IMR-90 (cell line): ENCODE measurements at regions not wholly inside any gene's neighbourhood (a gene's known extent, or its start where the extent isn't known, plus 50 kb on each side); places are given as distances from the start of the nearest gene placed in this dataset.

Source experiments
- ATAC-seq: fragments of 200-7000 bp; cut with Tn5 transposase; 2 replicates; pipeline ENCODE4 v1.9.1; 2020; ENCODE audit warnings: low read depth, mild to moderate bottlenecking, moderate library complexity
- BruUV-seq: library from RNA; stranded (reverse); fragments of 400-500 nt; replicated peaks from 2 replicates; lab custom pipeline; 2021; lab: Mats Ljungman, UMichigan
- CTCF ChIA-PET: fragments of 300-600 bp; formaldehyde crosslinking; extraction: SDS; loops from one replicate; lab custom pipeline; 2021; ENCODE audit warnings: antibody characterized with exemption; lab: Yijun Ruan, JAX
- POLR2A ChIA-PET: fragments of 300-600 bp; sonication (Branson Sonifier 250); formaldehyde crosslinking; loops from one replicate; lab custom pipeline; 2022; ENCODE audit warnings: antibody characterized with exemption; ENCODE audit not compliant: unreplicated experiment; lab: Charles Lee
- DNase-seq: peaks from one replicate; pipeline ENCODE4 v3.0.0; 2013
- H2AFZ ChIP-seq: replicated peaks from 2 replicates; pipeline ENCODE3; 2013; ENCODE audit warnings: low read length, mild to moderate bottlenecking; ENCODE audit not compliant: poor library complexity
- H2AK5ac ChIP-seq: 2 replicates; pipeline ENCODE4 v1.6.1; 2013; ENCODE audit warnings: low read depth, low read length, inconsistent platforms
- H2AK9ac ChIP-seq: replicated peaks from 2 replicates; pipeline ENCODE3; 2013; ENCODE audit warnings: mild to moderate bottlenecking, low read depth, low read length, moderate library complexity; ENCODE audit not compliant: poor library complexity
- H2BK120ac ChIP-seq: 2 replicates; pipeline ENCODE4 v1.6.1; 2013; ENCODE audit warnings: low read depth, low read length, inconsistent platforms
- H2BK15ac ChIP-seq: 3 replicates; pipeline ENCODE4 v1.6.1; 2013; ENCODE audit warnings: low read depth, low read length, inconsistent platforms
- H2BK20ac ChIP-seq: 2 replicates; pipeline ENCODE4 v1.6.1; 2013; ENCODE audit warnings: low read depth, mild to moderate bottlenecking, inconsistent platforms, low read length, moderate library complexity
- H2BK5ac ChIP-seq: 2 replicates; pipeline ENCODE4 v1.6.1; 2013; ENCODE audit warnings: mild to moderate bottlenecking, low read depth, low read length, inconsistent platforms; ENCODE audit not compliant: poor library complexity, severe bottlenecking
- H3K14ac ChIP-seq: replicated peaks from 2 replicates; pipeline ENCODE4 v1.6.1; 2013; ENCODE audit warnings: low read depth, low read length, inconsistent platforms
- H3K18ac ChIP-seq: 2 replicates; pipeline ENCODE4 v1.6.1; 2013; ENCODE audit warnings: low read depth, low read length, control low read depth
- H3K23ac ChIP-seq: 2 replicates; pipeline ENCODE4 v1.6.1; 2013; ENCODE audit warnings: low read depth, low read length, inconsistent platforms
- H3K27ac ChIP-seq: 2 replicates; pipeline ENCODE4 v1.5.1; 2013; ENCODE audit warnings: mild to moderate bottlenecking, control low read depth, low read length; ENCODE audit not compliant: insufficient read depth
- H3K27me3 ChIP-seq: 2 replicates; pipeline ENCODE4 v1.6.1; 2013; ENCODE audit warnings: low read length; ENCODE audit not compliant: control insufficient read depth, insufficient read depth
- H3K36me3 ChIP-seq: 2 replicates; pipeline ENCODE4 v1.6.1; 2013; ENCODE audit warnings: low read length, mixed read lengths; ENCODE audit not compliant: control insufficient read depth, insufficient read depth
- H3K4ac ChIP-seq: 2 replicates; pipeline ENCODE4 v1.6.1; 2013; ENCODE audit warnings: low read depth, low read length, inconsistent platforms
- H3K4me1 ChIP-seq: 2 replicates; pipeline ENCODE4 v1.6.1; 2013; ENCODE audit warnings: low read length, mixed read lengths; ENCODE audit not compliant: control insufficient read depth, insufficient read depth
- H3K4me2 ChIP-seq: 2 replicates; pipeline ENCODE4 v1.6.1; 2013; ENCODE audit warnings: low read depth, mild to moderate bottlenecking, control low read depth, low read length, moderate library complexity
- H3K4me3 ChIP-seq: 2 replicates; pipeline ENCODE4 v1.5.1; 2013; ENCODE audit warnings: low read depth, mild to moderate bottlenecking, control low read depth, low read length, moderate library complexity; ENCODE audit not compliant: insufficient read depth
- H3K56ac ChIP-seq: 2 replicates; pipeline ENCODE4 v1.6.1; 2013; ENCODE audit warnings: low read length, inconsistent platforms; ENCODE audit not compliant: insufficient read depth; ENCODE audit errors: extremely low read depth
- H3K79me1 ChIP-seq, 2 experiments: 2 replicates each; pipeline ENCODE4 v1.6.1; 2013; ENCODE audit warnings: low read length in 2 of 2, inconsistent platforms in 1 of 2, low read depth in 1 of 2
- H3K9ac ChIP-seq: 2 replicates; pipeline ENCODE4 v1.6.1; 2013; ENCODE audit warnings: low read depth, low read length, control low read depth
- H3K9me1 ChIP-seq: 2 replicates; pipeline ENCODE4 v1.6.1; 2013; ENCODE audit warnings: low read length, inconsistent platforms; ENCODE audit not compliant: insufficient read depth
- H3K9me3 ChIP-seq: 2 replicates; pipeline ENCODE4 v1.6.1; 2013; ENCODE audit warnings: low read length; ENCODE audit not compliant: control insufficient read depth, insufficient read depth
- H4K20me1 ChIP-seq: 2 replicates; pipeline ENCODE4 v1.6.1; 2013; ENCODE audit warnings: low read length, inconsistent platforms; ENCODE audit not compliant: insufficient read depth
- H4K5ac ChIP-seq: 2 replicates; pipeline ENCODE4 v1.6.1; 2013; ENCODE audit warnings: mild to moderate bottlenecking, low read depth, low read length, control low read depth
- H4K8ac ChIP-seq, 2 experiments: 2 replicates each; pipeline ENCODE4 v1.6.1; 2013; ENCODE audit warnings: low read depth in 2 of 2, low read length in 2 of 2, control low read depth in 1 of 2, inconsistent platforms in 1 of 2
- H4K91ac ChIP-seq: 2 replicates; pipeline ENCODE4 v1.6.1; 2013; ENCODE audit warnings: low read depth, low read length, inconsistent platforms; ENCODE audit not compliant: insufficient read depth
- BHLHE40 ChIP-seq: fragments of 150-350 bp; IDR thresholded peaks from 2 replicates; pipeline ENCODE4 v1.6.1; 2016; ENCODE audit warnings: mild to moderate bottlenecking, low read depth, low read length
- CEBPB ChIP-seq: IDR thresholded peaks from 2 replicates; pipeline ENCODE4 v1.6.1; 2012; ENCODE audit warnings: low read depth, low read length, improper control_type of control experiment
- CHD1 ChIP-seq: IDR thresholded peaks from 2 replicates; pipeline ENCODE4 v1.6.1; 2012; ENCODE audit warnings: low read depth, low read length, improper control_type of control experiment
- FOS ChIP-seq: fragments of 150-350 bp; IDR thresholded peaks from 2 replicates; pipeline ENCODE4 v1.6.1; 2016; ENCODE audit warnings: low read depth, low read length
- MAFK ChIP-seq: IDR thresholded peaks from 2 replicates; pipeline ENCODE4 v1.6.1; 2012; ENCODE audit warnings: low read depth, low read length, improper control_type of control experiment
- MAZ ChIP-seq: IDR thresholded peaks from 2 replicates; pipeline ENCODE4 v1.6.1; 2012; ENCODE audit warnings: low read depth, mild to moderate bottlenecking, low read length, improper control_type of control experiment, moderate library complexity, borderline replicate concordance
- MXI1 ChIP-seq: IDR thresholded peaks from 2 replicates; pipeline ENCODE4 v1.6.1; 2012; ENCODE audit warnings: low read depth, mild to moderate bottlenecking, low read length, moderate library complexity, borderline replicate concordance
- NFE2L2 ChIP-seq: fragments of 150-350 bp; IDR thresholded peaks from 2 replicates; pipeline ENCODE4 v1.6.1; 2016; ENCODE audit warnings: low read depth, mild to moderate bottlenecking, low read length
- POLR2A ChIP-seq: IDR thresholded peaks from 2 replicates; pipeline ENCODE4 v1.6.1; 2012; ENCODE audit warnings: mild to moderate bottlenecking, low read depth, low read length
- RAD21 ChIP-seq: IDR thresholded peaks from 2 replicates; pipeline ENCODE4 v1.6.1; 2012; ENCODE audit warnings: low read length, improper control_type of control experiment
- RCOR1 ChIP-seq: IDR thresholded peaks from 2 replicates; pipeline ENCODE4 v1.6.1; 2012; ENCODE audit warnings: mild to moderate bottlenecking, low read length, improper control_type of control experiment; ENCODE audit not compliant: insufficient replicate concordance
- RFX5 ChIP-seq: IDR thresholded peaks from 2 replicates; pipeline ENCODE4 v1.8.0; 2012; ENCODE audit warnings: low read depth, mild to moderate bottlenecking, low read length, moderate library complexity
- SMC3 ChIP-seq: fragments of 150-350 bp; IDR thresholded peaks from 2 replicates; pipeline ENCODE4 v1.6.1; 2016; ENCODE audit warnings: low read depth, mild to moderate bottlenecking, antibody characterized with exemption, low read length, moderate library complexity
- WGBS, 2 experiments: methylation state at CpG; one replicate each; pipeline versions ENCODE4 v1.1.5 to v1.1.7; 2013; ENCODE audit warnings: missing lambda C conversion rate in 2 of 2; ENCODE audit not compliant: insufficient read length in 1 of 2; ENCODE audit errors: extremely low coverage in 2 of 2; 5-methylcytosine and 5-hydroxymethylcytosine counted together
- dilution Hi-C: fragments of 300-500 bp; cut with HindIII; formaldehyde crosslinking; loops from one replicate; pipeline ENCODE4 v1.14.3; 2018; ENCODE audit warnings: low sequenced_read_pairs; ENCODE audit not compliant: unreplicated experiment
- in situ Hi-C: fragments of 300-500 bp; cut with MboI; formaldehyde crosslinking; loops from 3 replicates; pipeline ENCODE4 v1.14.3; 2019; ENCODE audit warnings: low sequenced_read_pairs, inconsistent platforms, mixed read lengths
- intact Hi-C: fragments of 100-400 bp; cut with micrococcal nuclease; formaldehyde crosslinking; loops from 2 replicates; pipeline ENCODE4 v1.10.0; 2022
- TF ChIP-seq, protein P1 (sequence below): fragments of 150-350 bp; IDR thresholded peaks from 2 replicates; pipeline ENCODE4 v1.6.1; 2016; ENCODE audit warnings: low read depth, mild to moderate bottlenecking, low read length, moderate library complexity, borderline replicate concordance
- TF ChIP-seq, protein P2 (sequence below): conservative IDR thresholded peaks from 2 replicates; pipeline ENCODE4 v1.5.1; 2012; ENCODE audit warnings: mild to moderate bottlenecking, low read depth, low read length, improper control_type of control experiment
- TF ChIP-seq, protein P3 (sequence below): fragments of 150-350 bp; IDR thresholded peaks from 2 replicates; pipeline ENCODE4 v1.6.1; 2017; ENCODE audit warnings: mild to moderate bottlenecking, antibody characterized with exemption, low read length, low read depth

DNA sequence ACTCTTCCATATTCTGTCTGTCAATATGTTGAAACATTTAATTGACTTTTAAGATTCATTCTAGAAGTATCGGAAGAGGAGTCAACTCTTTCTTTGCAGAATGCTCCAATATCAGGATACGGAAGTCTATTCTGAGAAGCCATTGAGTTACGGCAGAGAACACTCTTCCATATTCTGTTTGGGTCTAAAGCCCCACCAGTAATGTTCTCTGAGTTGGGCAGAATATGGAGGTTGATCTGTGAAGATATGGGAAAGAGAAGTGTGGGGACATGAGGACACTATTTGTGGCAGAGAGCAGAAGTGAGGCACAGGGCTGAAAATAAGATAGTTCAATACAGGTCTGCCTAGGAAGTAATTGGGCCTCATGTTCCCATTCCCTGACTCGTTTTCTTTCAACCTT lies 300.0 kb downstream of the DIRAS2 start:
- Histone ChIP-seq H3K14ac (no peak overlapping the region), H3K9me3 (no peaks in the 10 kb centered on the region), H3K9ac (no peak overlapping the region), H4K5ac (no peak overlapping the region), H2BK15ac (no peak overlapping the region), H3K4me3 (no peak overlapping the region), H4K20me1 (no peaks in the 10 kb centered on the region), H4K8ac (no peak overlapping the region), H4K91ac (no peak overlapping the region), H3K56ac (no peak overlapping the region), H3K9me1 (no peaks in the 10 kb centered on the region), H2BK120ac (no peak overlapping the region), H3K36me3 (no peaks in the 10 kb centered on the region), H2AK5ac (no peak overlapping the region), H3K4me2 (no peak overlapping the region), H3K27ac (no peak overlapping the region), H3K4ac (no peak overlapping the region), H2BK5ac (no peak overlapping the region), H3K18ac (no peak overlapping the region), H2AK9ac (no peak overlapping the region), H2AFZ (no peak overlapping the region), H3K27me3 (no peaks in the 10 kb centered on the region), H2BK20ac (no peak overlapping the region), H3K79me1 (no peaks in the 10 kb centered on the region), H3K23ac (no peak overlapping the region), H3K4me1 (no peaks in the 10 kb centered on the region)
- dilution Hi-C loops (no loop called here), in situ Hi-C loops (no loop called here), intact Hi-C loops (no loop called here)
- no CpG with 5 or more reads among the region's 4 CpGs for WGBS, 2 experiments
- ChIA-PET CTCF (no interaction called here), POLR2A (no interaction called here)
- ATAC-seq (no peak), DNase-seq (no peak)
- BruUV-seq: no TSS peak
- TF ChIP-seq SMC3: no peak
- TF ChIP-seq RCOR1: no peak
- TF ChIP-seq, protein P1, sequence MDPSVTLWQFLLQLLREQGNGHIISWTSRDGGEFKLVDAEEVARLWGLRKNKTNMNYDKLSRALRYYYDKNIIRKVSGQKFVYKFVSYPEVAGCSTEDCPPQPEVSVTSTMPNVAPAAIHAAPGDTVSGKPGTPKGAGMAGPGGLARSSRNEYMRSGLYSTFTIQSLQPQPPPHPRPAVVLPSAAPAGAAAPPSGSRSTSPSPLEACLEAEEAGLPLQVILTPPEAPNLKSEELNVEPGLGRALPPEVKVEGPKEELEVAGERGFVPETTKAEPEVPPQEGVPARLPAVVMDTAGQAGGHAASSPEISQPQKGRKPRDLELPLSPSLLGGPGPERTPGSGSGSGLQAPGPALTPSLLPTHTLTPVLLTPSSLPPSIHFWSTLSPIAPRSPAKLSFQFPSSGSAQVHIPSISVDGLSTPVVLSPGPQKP: no peak
- TF ChIP-seq RFX5: no peak
- no peak for TF ChIP-seq MXI1
- TF ChIP-seq, protein P2, sequence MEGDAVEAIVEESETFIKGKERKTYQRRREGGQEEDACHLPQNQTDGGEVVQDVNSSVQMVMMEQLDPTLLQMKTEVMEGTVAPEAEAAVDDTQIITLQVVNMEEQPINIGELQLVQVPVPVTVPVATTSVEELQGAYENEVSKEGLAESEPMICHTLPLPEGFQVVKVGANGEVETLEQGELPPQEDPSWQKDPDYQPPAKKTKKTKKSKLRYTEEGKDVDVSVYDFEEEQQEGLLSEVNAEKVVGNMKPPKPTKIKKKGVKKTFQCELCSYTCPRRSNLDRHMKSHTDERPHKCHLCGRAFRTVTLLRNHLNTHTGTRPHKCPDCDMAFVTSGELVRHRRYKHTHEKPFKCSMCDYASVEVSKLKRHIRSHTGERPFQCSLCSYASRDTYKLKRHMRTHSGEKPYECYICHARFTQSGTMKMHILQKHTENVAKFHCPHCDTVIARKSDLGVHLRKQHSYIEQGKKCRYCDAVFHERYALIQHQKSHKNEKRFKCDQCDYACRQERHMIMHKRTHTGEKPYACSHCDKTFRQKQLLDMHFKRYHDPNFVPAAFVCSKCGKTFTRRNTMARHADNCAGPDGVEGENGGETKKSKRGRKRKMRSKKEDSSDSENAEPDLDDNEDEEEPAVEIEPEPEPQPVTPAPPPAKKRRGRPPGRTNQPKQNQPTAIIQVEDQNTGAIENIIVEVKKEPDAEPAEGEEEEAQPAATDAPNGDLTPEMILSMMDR: no peak
- no peak for TF ChIP-seq MAFK
- TF ChIP-seq CHD1: no peak
- no peak for TF ChIP-seq NFE2L2
- TF ChIP-seq MAZ: no peak
- TF ChIP-seq RAD21: no peak
- TF ChIP-seq, protein P3, sequence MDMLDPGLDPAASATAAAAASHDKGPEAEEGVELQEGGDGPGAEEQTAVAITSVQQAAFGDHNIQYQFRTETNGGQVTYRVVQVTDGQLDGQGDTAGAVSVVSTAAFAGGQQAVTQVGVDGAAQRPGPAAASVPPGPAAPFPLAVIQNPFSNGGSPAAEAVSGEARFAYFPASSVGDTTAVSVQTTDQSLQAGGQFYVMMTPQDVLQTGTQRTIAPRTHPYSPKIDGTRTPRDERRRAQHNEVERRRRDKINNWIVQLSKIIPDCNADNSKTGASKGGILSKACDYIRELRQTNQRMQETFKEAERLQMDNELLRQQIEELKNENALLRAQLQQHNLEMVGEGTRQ: no peak
- TF ChIP-seq POLR2A: no peak
- no peak for TF ChIP-seq FOS
- no peak for TF ChIP-seq BHLHE40
- no peak for TF ChIP-seq CEBPB
